IgD-negative memory B cell (primary cell): ENCODE measurements at regions not wholly inside any gene's neighbourhood (a gene's known extent, or its start where the extent isn't known, plus 50 kb on each side); places are given as distances from the start of the nearest gene placed in this dataset.
A peak's percentile ranks its signal among the peaks of the same experiment; 100 is the strongest.

Source experiments
- H3K27ac Mint-ChIP-seq, 3 donors: one replicate each; pipeline ENCODE4 v1.8.0; 2020 to 2022; ENCODE audit warnings: mild to moderate bottlenecking in 3 of 3, mixed read lengths in 3 of 3, moderate library complexity in 1 of 3
- H3K27me3 Mint-ChIP-seq: one replicate; pipeline ENCODE4 v1.8.0; 2021; ENCODE audit warnings: mixed read lengths
- H3K36me3 Mint-ChIP-seq: one replicate; pipeline ENCODE4 v1.8.0; 2020; ENCODE audit warnings: mild to moderate bottlenecking, mixed read lengths
- H3K4me1 Mint-ChIP-seq, 3 donors: one replicate each; pipeline ENCODE4 v1.8.0; 2020 to 2022; ENCODE audit warnings: mixed read lengths in 3 of 3, mild to moderate bottlenecking in 1 of 3
- H3K4me3 Mint-ChIP-seq, 4 donors: one replicate each; pipeline ENCODE4 v1.8.0; 2020 to 2022; ENCODE audit warnings: mild to moderate bottlenecking in 4 of 4, mixed read lengths in 4 of 4, moderate library complexity in 3 of 4
- H3K9me3 Mint-ChIP-seq, 3 donors: one replicate each; pipeline ENCODE4 v1.8.0; 2020 to 2021; ENCODE audit warnings: mixed read lengths in 3 of 3, mild to moderate bottlenecking in 1 of 3

- no peaks in the 10 kb centered on the region for H3K27me3 Mint-ChIP-seq
- no peak overlapping the region for H3K27ac Mint-ChIP-seq
- H3K4me3 Mint-ChIP-seq: no peak overlapping the region
- H3K4me1 Mint-ChIP-seq: no peaks in the 10 kb centered on the region
- peaks cover 4% of the 10 kb centered on the region for H3K36me3 Mint-ChIP-seq
- H3K9me3 Mint-ChIP-seq: peaks cover 0 to 3% (median 3%) of the 10 kb centered on the region in 3 donors
Observed at GRCh38 chr17:15039366-15039765, 225.8 kb downstream of the PMP22 start.

GRCh38 chr17:15038656-15039055 lies 226.5 kb downstream of the PMP22 start:
- Mint-ChIP-seq H3K27ac (no peak overlapping the region), H3K4me1 (no peaks in the 10 kb centered on the region), H3K27me3 (no peaks in the 10 kb centered on the region), H3K9me3 (peaks cover 0 to 3% (median 3%) of the 10 kb centered on the region in 3 donors), H3K4me3 (no peak overlapping the region), H3K36me3 (peaks cover 4% of the 10 kb centered on the region)

GRCh38 chr17:15036238-15036637 lies 228.9 kb downstream of the PMP22 start:
- Mint-ChIP-seq H3K4me3 (no peak overlapping the region), H3K36me3 (peaks cover 4% of the 10 kb centered on the region), H3K27me3 (no peaks in the 10 kb centered on the region), H3K27ac (no peak overlapping the region), H3K4me1 (no peaks in the 10 kb centered on the region), H3K9me3 (peaks cover 0 to 3% (median 3%) of the 10 kb centered on the region in 3 donors)

- H3K27me3 Mint-ChIP-seq: no peaks in the 10 kb centered on the region
- no peaks in the 10 kb centered on the region for H3K4me1 Mint-ChIP-seq
- no peak overlapping the region for H3K4me3 Mint-ChIP-seq
- H3K27ac Mint-ChIP-seq: no peak overlapping the region
- no peaks in the 10 kb centered on the region for H3K36me3 Mint-ChIP-seq
- peaks cover 0 to 3% (median 0%) of the 10 kb centered on the region in 3 donors for H3K9me3 Mint-ChIP-seq
Observed at GRCh38 chr17:15031975-15032374, 233.2 kb downstream of the PMP22 start.

GRCh38 chr17:15029469-15029868 lies 235.7 kb downstream of the PMP22 start:
- no peak overlapping the region for H3K4me3 Mint-ChIP-seq
- H3K27me3 Mint-ChIP-seq: no peaks in the 10 kb centered on the region
- H3K9me3 Mint-ChIP-seq: peaks cover 0 to 2% (median under 1%) of the 10 kb centered on the region in 3 donors
- H3K4me1 Mint-ChIP-seq: no peaks in the 10 kb centered on the region
- no peaks in the 10 kb centered on the region for H3K36me3 Mint-ChIP-seq
- H3K27ac Mint-ChIP-seq: peak overlapping the region in 1 of 3 donors; percentile 4

- Mint-ChIP-seq H3K36me3 (no peaks in the 10 kb centered on the region), H3K27ac (no peak overlapping the region), H3K9me3 (peaks cover 0 to 2% (median 2%) of the 10 kb centered on the region in 3 donors), H3K27me3 (no peaks in the 10 kb centered on the region), H3K4me3 (no peak overlapping the region), H3K4me1 (no peaks in the 10 kb centered on the region)
Observed at GRCh38 chr17:15027853-15028252, 237.3 kb downstream of the PMP22 start.

GRCh38 chr17:15026088-15026487 lies 239.0 kb downstream of the PMP22 start:
- Mint-ChIP-seq H3K4me3 (no peak overlapping the region), H3K9me3 (peaks cover 0 to 2% (median 2%) of the 10 kb centered on the region in 3 donors), H3K27ac (no peak overlapping the region), H3K36me3 (no peaks in the 10 kb centered on the region), H3K4me1 (no peaks in the 10 kb centered on the region), H3K27me3 (peaks cover 1% of the 10 kb centered on the region)

GRCh38 chr17:15023589-15024336 lies 241.4 kb downstream of the PMP22 start:
- Mint-ChIP-seq H3K36me3 (no peaks in the 10 kb centered on the region), H3K27me3 (peaks cover 1% of the 10 kb centered on the region), H3K9me3 (peaks cover 0 to 2% (median 2%) of the 10 kb centered on the region in 3 donors), H3K4me3 (no peak overlapping the region), H3K4me1 (no peaks in the 10 kb centered on the region), H3K27ac (no peak overlapping the region)

- peaks cover 1% of the 10 kb centered on the region for H3K27me3 Mint-ChIP-seq
- no peak overlapping the region for H3K4me3 Mint-ChIP-seq
- H3K27ac Mint-ChIP-seq: no peak overlapping the region
- H3K36me3 Mint-ChIP-seq: no peaks in the 10 kb centered on the region
- H3K9me3 Mint-ChIP-seq: peaks cover 0 to 2% (median 2%) of the 10 kb centered on the region in 3 donors
- H3K4me1 Mint-ChIP-seq: no peaks in the 10 kb centered on the region
Observed at GRCh38 chr17:15019158-15019557, 246.0 kb downstream of the PMP22 start.

- H3K27me3 Mint-ChIP-seq: no peaks in the 10 kb centered on the region
- peaks cover 0 to 2% (median 2%) of the 10 kb centered on the region in 3 donors for H3K9me3 Mint-ChIP-seq
- H3K27ac Mint-ChIP-seq: no peak overlapping the region
- no peak overlapping the region for H3K4me3 Mint-ChIP-seq
- no peaks in the 10 kb centered on the region for H3K36me3 Mint-ChIP-seq
- H3K4me1 Mint-ChIP-seq: no peaks in the 10 kb centered on the region
Observed at GRCh38 chr17:15012351-15012980, 252.7 kb downstream of the PMP22 start.

- no peak overlapping the region for H3K27ac Mint-ChIP-seq
- no peaks in the 10 kb centered on the region for H3K36me3 Mint-ChIP-seq
- no peaks in the 10 kb centered on the region for H3K9me3 Mint-ChIP-seq
- H3K4me3 Mint-ChIP-seq: no peak overlapping the region
- no peaks in the 10 kb centered on the region for H3K27me3 Mint-ChIP-seq
- no peaks in the 10 kb centered on the region for H3K4me1 Mint-ChIP-seq
Observed at GRCh38 chr17:15009087-15009486, 256.0 kb downstream of the PMP22 start.

GRCh38 chr17:15007147-15007553 lies 258.0 kb downstream of the PMP22 start:
- no peak overlapping the region for H3K4me3 Mint-ChIP-seq
- no peaks in the 10 kb centered on the region for H3K27me3 Mint-ChIP-seq
- H3K4me1 Mint-ChIP-seq: no peaks in the 10 kb centered on the region
- H3K9me3 Mint-ChIP-seq: no peaks in the 10 kb centered on the region
- no peak overlapping the region for H3K27ac Mint-ChIP-seq
- no peaks in the 10 kb centered on the region for H3K36me3 Mint-ChIP-seq

GRCh38 chr17:15006421-15007128 lies 258.6 kb downstream of the PMP22 start:
- Mint-ChIP-seq H3K4me1 (no peaks in the 10 kb centered on the region), H3K9me3 (peaks cover 0 to 1% (median 0%) of the 10 kb centered on the region in 3 donors), H3K4me3 (no peak overlapping the region), H3K36me3 (no peaks in the 10 kb centered on the region), H3K27ac (no peak overlapping the region), H3K27me3 (peaks cover under 1% of the 10 kb centered on the region)

GRCh38 chr17:15000661-15001060 lies 264.5 kb downstream of the PMP22 start:
- Mint-ChIP-seq H3K27ac (no peak overlapping the region), H3K4me1 (no peaks in the 10 kb centered on the region), H3K27me3 (peaks cover 2% of the 10 kb centered on the region), H3K36me3 (no peaks in the 10 kb centered on the region), H3K9me3 (peaks cover 0 to 3% (median 3%) of the 10 kb centered on the region in 3 donors), H3K4me3 (no peak overlapping the region)

GRCh38 chr17:14997290-14997689 lies 267.8 kb downstream of the PMP22 start:
- peaks cover 2% of the 10 kb centered on the region for H3K27me3 Mint-ChIP-seq
- no peaks in the 10 kb centered on the region for H3K36me3 Mint-ChIP-seq
- H3K9me3 Mint-ChIP-seq: peaks cover 0 to 5% (median 5%) of the 10 kb centered on the region in 3 donors
- H3K4me3 Mint-ChIP-seq: no peak overlapping the region
- H3K4me1 Mint-ChIP-seq: no peaks in the 10 kb centered on the region
- no peak overlapping the region for H3K27ac Mint-ChIP-seq
